ENCODE measurements at regions not wholly inside any gene's neighbourhood (a gene's known extent, or its start where the extent isn't known, plus 50 kb on each side); places are given as distances from the start of the nearest gene placed in this dataset.

GRCh38 chr2:18096836-18097405 is 218.5 kb downstream of the KCNS3 start:
- Mint-ChIP-seq H3K27ac (no peak overlapping the region), H3K9me3 (no peaks in the 10 kb centered on the region), H3K4me1 (ENCODE audit: low read depth) (no peaks in the 10 kb centered on the region), H3K4me3 (no peak overlapping the region), H3K36me3 (ENCODE audit: low read depth) (no peaks in the 10 kb centered on the region), H3K27me3 (ENCODE audit: low read depth) (no peaks in the 10 kb centered on the region)
- no peak for DNase-seq (ENCODE audit: low spot score)

GRCh38 chr2:18094277-18094676 is 215.8 kb downstream of the KCNS3 start:
- DNase-seq (ENCODE audit: low spot score) = no peak
- H3K4me1 Mint-ChIP-seq (ENCODE audit: low read depth) = no peaks in the 10 kb centered on the region
- no peaks in the 10 kb centered on the region for H3K9me3 Mint-ChIP-seq
- no peak overlapping the region for H3K27ac Mint-ChIP-seq
- no peaks in the 10 kb centered on the region for H3K27me3 Mint-ChIP-seq (ENCODE audit: low read depth)
- H3K4me3 Mint-ChIP-seq = no peak overlapping the region
- no peaks in the 10 kb centered on the region for H3K36me3 Mint-ChIP-seq (ENCODE audit: low read depth)

- Mint-ChIP-seq H3K36me3 (ENCODE audit: low read depth) (no peaks in the 10 kb centered on the region), H3K9me3 (no peaks in the 10 kb centered on the region), H3K4me1 (ENCODE audit: low read depth) (no peaks in the 10 kb centered on the region), H3K27ac (no peak overlapping the region), H3K4me3 (no peak overlapping the region), H3K27me3 (ENCODE audit: low read depth) (no peaks in the 10 kb centered on the region)
- DNase-seq (ENCODE audit: low spot score) = no peak
Observed at GRCh38 chr2:18093196-18093595, 214.7 kb downstream of the KCNS3 start.

- H3K27me3 Mint-ChIP-seq (ENCODE audit: low read depth) = no peaks in the 10 kb centered on the region
- no peak for DNase-seq (ENCODE audit: low spot score)
- H3K27ac Mint-ChIP-seq = no peak overlapping the region
- H3K4me3 Mint-ChIP-seq = no peak overlapping the region
- H3K4me1 Mint-ChIP-seq (ENCODE audit: low read depth) = no peaks in the 10 kb centered on the region
- no peaks in the 10 kb centered on the region for H3K36me3 Mint-ChIP-seq (ENCODE audit: low read depth)
- no peaks in the 10 kb centered on the region for H3K9me3 Mint-ChIP-seq
Observed at GRCh38 chr2:18092760-18093159, 214.3 kb downstream of the KCNS3 start.

- Mint-ChIP-seq H3K9me3 (no peaks in the 10 kb centered on the region), H3K4me3 (no peak overlapping the region), H3K4me1 (ENCODE audit: low read depth) (no peaks in the 10 kb centered on the region), H3K27ac (no peak overlapping the region), H3K27me3 (ENCODE audit: low read depth) (no peaks in the 10 kb centered on the region), H3K36me3 (ENCODE audit: low read depth) (no peaks in the 10 kb centered on the region)
- no peak for DNase-seq (ENCODE audit: low spot score)
Observed at GRCh38 chr2:18085593-18085992, 207.1 kb downstream of the KCNS3 start.

GRCh38 chr2:18084376-18084775 is 205.9 kb downstream of the KCNS3 start:
- no peaks in the 10 kb centered on the region for H3K9me3 Mint-ChIP-seq
- no peak overlapping the region for H3K4me3 Mint-ChIP-seq

GRCh38 chr2:18083806-18084205 is 205.3 kb downstream of the KCNS3 start:
- no peaks in the 10 kb centered on the region for H3K36me3 Mint-ChIP-seq (ENCODE audit: low read depth)
- no peaks in the 10 kb centered on the region for H3K9me3 Mint-ChIP-seq

More at GRCh38 chr2:18084376-18084775, 205.9 kb downstream of the KCNS3 start:
- no peak overlapping the region for H3K27ac Mint-ChIP-seq
- no peaks in the 10 kb centered on the region for H3K27me3 Mint-ChIP-seq (ENCODE audit: low read depth)
- no peaks in the 10 kb centered on the region for H3K4me1 Mint-ChIP-seq (ENCODE audit: low read depth)
- DNase-seq (ENCODE audit: low spot score) = no peak
- H3K36me3 Mint-ChIP-seq (ENCODE audit: low read depth) = no peaks in the 10 kb centered on the region

GRCh38 chr2:18078216-18078615 is 199.7 kb downstream of the KCNS3 start:
- Mint-ChIP-seq H3K9me3 (no peaks in the 10 kb centered on the region), H3K27me3 (ENCODE audit: low read depth) (no peaks in the 10 kb centered on the region), H3K4me3 (no peak overlapping the region), H3K27ac (no peak overlapping the region), H3K4me1 (ENCODE audit: low read depth) (peaks cover 3% of the 10 kb centered on the region), H3K36me3 (ENCODE audit: low read depth) (no peaks in the 10 kb centered on the region)
- no peak for DNase-seq (ENCODE audit: low spot score)

More at GRCh38 chr2:18083806-18084205, 205.3 kb downstream of the KCNS3 start:
- Mint-ChIP-seq H3K4me1 (ENCODE audit: low read depth) (no peaks in the 10 kb centered on the region), H3K27ac (no peak overlapping the region), H3K4me3 (no peak overlapping the region), H3K27me3 (ENCODE audit: low read depth) (no peaks in the 10 kb centered on the region)
- no peak for DNase-seq (ENCODE audit: low spot score)

- no peak overlapping the region for H3K27ac Mint-ChIP-seq
- H3K4me1 Mint-ChIP-seq (ENCODE audit: low read depth) = peaks cover 3% of the 10 kb centered on the region
- no peak for DNase-seq (ENCODE audit: low spot score)
- H3K9me3 Mint-ChIP-seq = no peaks in the 10 kb centered on the region
- no peaks in the 10 kb centered on the region for H3K27me3 Mint-ChIP-seq (ENCODE audit: low read depth)
- no peak overlapping the region for H3K4me3 Mint-ChIP-seq
- no peaks in the 10 kb centered on the region for H3K36me3 Mint-ChIP-seq (ENCODE audit: low read depth)
Observed at GRCh38 chr2:18077704-18078103, 199.2 kb downstream of the KCNS3 start.

- peaks cover 3% of the 10 kb centered on the region for H3K4me1 Mint-ChIP-seq (ENCODE audit: low read depth)
- no peak overlapping the region for H3K27ac Mint-ChIP-seq
- DNase-seq (ENCODE audit: low spot score) = no peak
- H3K27me3 Mint-ChIP-seq (ENCODE audit: low read depth) = no peaks in the 10 kb centered on the region
- no peaks in the 10 kb centered on the region for H3K36me3 Mint-ChIP-seq (ENCODE audit: low read depth)
- H3K4me3 Mint-ChIP-seq = no peak overlapping the region
- H3K9me3 Mint-ChIP-seq = no peaks in the 10 kb centered on the region
Observed at GRCh38 chr2:18077231-18077630, 198.8 kb downstream of the KCNS3 start.

GRCh38 chr2:18074476-18074875 is 196.0 kb downstream of the KCNS3 start:
- no peaks in the 10 kb centered on the region for H3K27me3 Mint-ChIP-seq (ENCODE audit: low read depth)
- peaks cover 3% of the 10 kb centered on the region for H3K4me1 Mint-ChIP-seq (ENCODE audit: low read depth)
- no peak overlapping the region for H3K4me3 Mint-ChIP-seq
- H3K27ac Mint-ChIP-seq = no peak overlapping the region
- H3K36me3 Mint-ChIP-seq (ENCODE audit: low read depth) = no peaks in the 10 kb centered on the region
- DNase-seq (ENCODE audit: low spot score) = no peak
- no peaks in the 10 kb centered on the region for H3K9me3 Mint-ChIP-seq

GRCh38 chr2:18073601-18074000 is 195.1 kb downstream of the KCNS3 start:
- DNase-seq (ENCODE audit: low spot score) = no peak
- H3K9me3 Mint-ChIP-seq = no peaks in the 10 kb centered on the region
- no peak overlapping the region for H3K27ac Mint-ChIP-seq
- no peak overlapping the region for H3K4me3 Mint-ChIP-seq
- peaks cover 3% of the 10 kb centered on the region for H3K4me1 Mint-ChIP-seq (ENCODE audit: low read depth)
- H3K36me3 Mint-ChIP-seq (ENCODE audit: low read depth) = no peaks in the 10 kb centered on the region
- H3K27me3 Mint-ChIP-seq (ENCODE audit: low read depth) = no peaks in the 10 kb centered on the region

- no peaks in the 10 kb centered on the region for H3K9me3 Mint-ChIP-seq
- no peak overlapping the region for H3K27ac Mint-ChIP-seq
- H3K36me3 Mint-ChIP-seq (ENCODE audit: low read depth) = no peaks in the 10 kb centered on the region
- H3K4me3 Mint-ChIP-seq = no peak overlapping the region
- no peaks in the 10 kb centered on the region for H3K27me3 Mint-ChIP-seq (ENCODE audit: low read depth)
- DNase-seq (ENCODE audit: low spot score) = no peak
- no peaks in the 10 kb centered on the region for H3K4me1 Mint-ChIP-seq (ENCODE audit: low read depth)
Observed at GRCh38 chr2:18067588-18068384, 189.3 kb downstream of the KCNS3 start.

- no peaks in the 10 kb centered on the region for H3K9me3 Mint-ChIP-seq
- no peaks in the 10 kb centered on the region for H3K36me3 Mint-ChIP-seq (ENCODE audit: low read depth)
- no peak for DNase-seq (ENCODE audit: low spot score)
- H3K4me3 Mint-ChIP-seq = no peak overlapping the region
- no peaks in the 10 kb centered on the region for H3K27me3 Mint-ChIP-seq (ENCODE audit: low read depth)
- H3K4me1 Mint-ChIP-seq (ENCODE audit: low read depth) = no peaks in the 10 kb centered on the region
- no peak overlapping the region for H3K27ac Mint-ChIP-seq
Observed at GRCh38 chr2:18066894-18067293, 188.4 kb downstream of the KCNS3 start.

- no peaks in the 10 kb centered on the region for H3K36me3 Mint-ChIP-seq (ENCODE audit: low read depth)
- no peaks in the 10 kb centered on the region for H3K4me1 Mint-ChIP-seq (ENCODE audit: low read depth)
Observed at GRCh38 chr2:18066066-18066465, 187.6 kb downstream of the KCNS3 start.

More at GRCh38 chr2:18066066-18066465, 187.6 kb downstream of the KCNS3 start:
- no peaks in the 10 kb centered on the region for H3K27me3 Mint-ChIP-seq (ENCODE audit: low read depth)
- no peaks in the 10 kb centered on the region for H3K9me3 Mint-ChIP-seq
- H3K4me3 Mint-ChIP-seq = no peak overlapping the region
- no peak for DNase-seq (ENCODE audit: low spot score)
- H3K27ac Mint-ChIP-seq = no peak overlapping the region

Measured in T-helper 2 cell treated with Interferon-gamma antibody and Interleukin-4, amounts not matched to agents 5 μg/mL and 100 μg/mL, for 36 hours (primary cell).